ENCODE measurements at regions not wholly inside any gene's neighbourhood (a gene's known extent, or its start where the extent isn't known, plus 50 kb on each side); places are given as distances from the start of the nearest gene placed in this dataset.

DNA sequence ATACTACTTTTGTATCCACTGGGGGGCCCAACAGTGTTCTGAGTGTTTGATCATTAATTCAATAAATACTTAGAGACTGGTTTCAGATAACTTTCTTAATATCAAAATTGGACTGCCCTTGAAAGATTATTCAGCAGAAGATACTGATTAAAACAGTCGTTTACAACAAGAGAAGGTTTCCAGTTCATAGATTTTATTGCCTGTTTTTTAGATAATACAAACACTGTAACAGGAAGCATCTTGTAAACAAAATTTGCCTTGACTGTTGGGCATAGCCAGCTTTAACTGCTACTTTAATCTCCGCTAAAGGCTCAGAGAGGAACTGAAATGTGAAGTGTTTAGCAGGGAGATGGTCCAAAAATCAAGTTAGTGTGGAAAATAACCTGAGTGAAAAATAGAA lies 1168.7 kb upstream of the NUDT12 start:
- RAD21 ChIA-PET (ENCODE audit: low non-redundant PET in 1 of 2, low total read pairs in 2 of 2, uncharacterized antibody in 2 of 2, unreplicated experiment in 2 of 2): no interaction called here
- no TSS peak for BruUV-seq (replicated peaks)

More for the DNA sequence above, 1168.7 kb upstream of the NUDT12 start:
- ATAC-seq (no peak), DNase-seq (ENCODE audit: low read depth, low spot score) (no peak)
- Histone ChIP-seq H4K20me1 (ENCODE audit: insufficient read depth) (no peaks in the 10 kb centered on the region), H3K4me1 (ENCODE audit: control insufficient read depth in 1 of 2, insufficient read depth in 2 of 2, low read length in 2 of 2) (no peaks in the 10 kb centered on the region), H3K4me2 (ENCODE audit: low read length) (no peak overlapping the region), H3K9me2 (ENCODE audit: insufficient read depth) (no peaks in the 10 kb centered on the region), H3K27me3 (ENCODE audit: insufficient read depth, low read length) (no peaks in the 10 kb centered on the region), H3K9ac (ENCODE audit: low read length) (no peak overlapping the region), H3K36me3 (ENCODE audit: control insufficient read depth in 1 of 2, insufficient read depth in 2 of 2, low read length in 2 of 2) (no peaks in the 10 kb centered on the region), H3K79me2 (ENCODE audit: insufficient read depth, low read length) (no peaks in the 10 kb centered on the region), H3K27ac (ENCODE audit: low read depth, low read length) (no peak overlapping the region), H3K9me3 (ENCODE audit: control insufficient read depth in 1 of 2, insufficient read depth in 1 of 2, low read depth in 1 of 2, low read length in 2 of 2) (no peaks in the 10 kb centered on the region), H2AFZ (ENCODE audit: low read depth, low read length, poor library complexity, severe bottlenecking) (no peak overlapping the region), H3K4me3 (replicated peaks in 1 of 2; ENCODE audit: low read depth in 1 of 2, low read length in 2 of 2) (no peak overlapping the region)
- ChIA-PET POLR2A (no interaction called here), CTCF (no interaction called here)
- intact Hi-C loops (cut with micrococcal nuclease): no loop called here
- no peak for TF ChIP-seq TCF7L2 (IDR thresholded peaks at IDR 0.05; ENCODE audit: borderline replicate concordance, extremely low read depth, insufficient read depth, insufficient read length)
- TF ChIP-seq POLR2A (IDR thresholded peaks at IDR 0.05; ENCODE audit: borderline replicate concordance, extremely low read depth, insufficient read depth, insufficient read length): no peak
- no peak for TF ChIP-seq SRF (IDR thresholded peaks at IDR 0.05; ENCODE audit: low read depth)
- no peak for TF ChIP-seq RAD21 (IDR thresholded peaks at IDR 0.05; ENCODE audit: low read depth)
- TF ChIP-seq, protein P1, sequence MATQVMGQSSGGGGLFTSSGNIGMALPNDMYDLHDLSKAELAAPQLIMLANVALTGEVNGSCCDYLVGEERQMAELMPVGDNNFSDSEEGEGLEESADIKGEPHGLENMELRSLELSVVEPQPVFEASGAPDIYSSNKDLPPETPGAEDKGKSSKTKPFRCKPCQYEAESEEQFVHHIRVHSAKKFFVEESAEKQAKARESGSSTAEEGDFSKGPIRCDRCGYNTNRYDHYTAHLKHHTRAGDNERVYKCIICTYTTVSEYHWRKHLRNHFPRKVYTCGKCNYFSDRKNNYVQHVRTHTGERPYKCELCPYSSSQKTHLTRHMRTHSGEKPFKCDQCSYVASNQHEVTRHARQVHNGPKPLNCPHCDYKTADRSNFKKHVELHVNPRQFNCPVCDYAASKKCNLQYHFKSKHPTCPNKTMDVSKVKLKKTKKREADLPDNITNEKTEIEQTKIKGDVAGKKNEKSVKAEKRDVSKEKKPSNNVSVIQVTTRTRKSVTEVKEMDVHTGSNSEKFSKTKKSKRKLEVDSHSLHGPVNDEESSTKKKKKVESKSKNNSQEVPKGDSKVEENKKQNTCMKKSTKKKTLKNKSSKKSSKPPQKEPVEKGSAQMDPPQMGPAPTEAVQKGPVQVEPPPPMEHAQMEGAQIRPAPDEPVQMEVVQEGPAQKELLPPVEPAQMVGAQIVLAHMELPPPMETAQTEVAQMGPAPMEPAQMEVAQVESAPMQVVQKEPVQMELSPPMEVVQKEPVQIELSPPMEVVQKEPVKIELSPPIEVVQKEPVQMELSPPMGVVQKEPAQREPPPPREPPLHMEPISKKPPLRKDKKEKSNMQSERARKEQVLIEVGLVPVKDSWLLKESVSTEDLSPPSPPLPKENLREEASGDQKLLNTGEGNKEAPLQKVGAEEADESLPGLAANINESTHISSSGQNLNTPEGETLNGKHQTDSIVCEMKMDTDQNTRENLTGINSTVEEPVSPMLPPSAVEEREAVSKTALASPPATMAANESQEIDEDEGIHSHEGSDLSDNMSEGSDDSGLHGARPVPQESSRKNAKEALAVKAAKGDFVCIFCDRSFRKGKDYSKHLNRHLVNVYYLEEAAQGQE (IDR thresholded peaks at IDR 0.05; ENCODE audit: low read depth): no peak
- TF ChIP-seq JUND (IDR thresholded peaks at IDR 0.05): no peak
- no peak for TF ChIP-seq ZNF274 (IDR thresholded peaks at IDR 0.05; ENCODE audit: low read depth, low read length)
- TF ChIP-seq ZBTB33 (IDR thresholded peaks at IDR 0.05; ENCODE audit: extremely low read depth, insufficient replicate concordance, low read length): no peak
- TF ChIP-seq CEBPB (IDR thresholded peaks at IDR 0.05; ENCODE audit: low read depth): no peak
- TF ChIP-seq EGR1 (IDR thresholded peaks at IDR 0.05; ENCODE audit: low read depth): no peak
- no peak for TF ChIP-seq FOSL1 (IDR thresholded peaks at IDR 0.05; ENCODE audit: low read depth)

Data from HCT116 (cell line).